Liver (tissue), 8 donors: ENCODE measurements at regions not wholly inside any gene's neighbourhood (a gene's known extent, or its start where the extent isn't known, plus 50 kb on each side); places are given as distances from the start of the nearest gene placed in this dataset.

Source experiments
- DNase-seq: peaks from one replicate; pipeline ENCODE4 v3.0.0-alpha.2; 2017; ENCODE audit warnings: low spot score
- H3K27ac ChIP-seq, 2 donors: one replicate each; pipeline ENCODE4 v1.7.0; 2013; ENCODE audit warnings: inconsistent platforms in 2 of 2, low read length in 2 of 2, control low read depth in 1 of 2, low read depth in 1 of 2, mild to moderate bottlenecking in 1 of 2
- H3K27me3 ChIP-seq, 4 donors: one replicate each; pipeline versions ENCODE4 v1.6.1 to v1.7.0; 2013; ENCODE audit warnings: low read length in 3 of 4, inconsistent platforms in 1 of 4, mild to moderate bottlenecking in 1 of 4, moderate library complexity in 1 of 4; ENCODE audit not compliant: control insufficient read depth in 4 of 4, insufficient read depth in 4 of 4
- H3K36me3 ChIP-seq, 4 donors: one replicate each; pipeline versions ENCODE4 v1.6.1 to v1.7.0; 2013; ENCODE audit warnings: low read length in 3 of 4, mild to moderate bottlenecking in 3 of 4, low read depth in 1 of 4, moderate library complexity in 1 of 4; ENCODE audit not compliant: control insufficient read depth in 4 of 4, insufficient read depth in 3 of 4
- H3K4me1 ChIP-seq, 4 donors: one replicate each; pipeline versions ENCODE4 v1.6.1 to v1.7.0; 2013; ENCODE audit warnings: low read length in 3 of 4, mild to moderate bottlenecking in 3 of 4, moderate library complexity in 1 of 4; ENCODE audit not compliant: control insufficient read depth in 4 of 4, insufficient read depth in 4 of 4
- H3K4me3 ChIP-seq, 3 donors: one replicate each; pipeline versions ENCODE4 v1.6.1 to v1.7.0; 2013; ENCODE audit warnings: low read length in 3 of 3, control low read depth in 1 of 3, low read depth in 1 of 3, mild to moderate bottlenecking in 1 of 3
- H3K9ac ChIP-seq, 2 donors: one replicate each; pipeline ENCODE4 v1.7.0; 2013; ENCODE audit warnings: low read length in 2 of 2, mild to moderate bottlenecking in 2 of 2, moderate library complexity in 2 of 2, control low read depth in 1 of 2, low read depth in 1 of 2
- H3K9me3 ChIP-seq, 4 donors: one replicate each; pipeline versions ENCODE4 v1.6.1 to v1.7.0; 2013; ENCODE audit warnings: low read length in 3 of 4; ENCODE audit not compliant: control insufficient read depth in 4 of 4
- EGR1 ChIP-seq, 2 donors: IDR thresholded peaks; 2 replicates each; pipeline ENCODE4 v1.6.1; 2016 to 2018; ENCODE audit warnings: antibody characterized with exemption in 2 of 2, low read depth in 2 of 2
- FOXA1 ChIP-seq: IDR thresholded peaks from 2 replicates; pipeline ENCODE4 v1.6.1; 2016; ENCODE audit warnings: antibody characterized with exemption
- FOXA2 ChIP-seq: IDR thresholded peaks from 2 replicates; pipeline ENCODE4 v1.6.1; 2016; ENCODE audit warnings: antibody characterized with exemption
- GABPA ChIP-seq, 2 donors: IDR thresholded peaks in 1 of 2; conservative IDR thresholded peaks in 1 of 2; 2 replicates each; pipeline ENCODE4 v1.6.1; 2016; ENCODE audit warnings: antibody characterized with exemption in 2 of 2, mild to moderate bottlenecking in 1 of 2, moderate library complexity in 1 of 2
- HNF4A ChIP-seq, 2 donors: conservative IDR thresholded peaks; 2 replicates each; pipeline ENCODE4 v1.6.1; 2016; ENCODE audit warnings: antibody characterized with exemption in 2 of 2, mild to moderate bottlenecking in 2 of 2
- HNF4G ChIP-seq: IDR thresholded peaks from 2 replicates; pipeline ENCODE4 v1.6.1; 2016; ENCODE audit warnings: antibody characterized with exemption
- JUND ChIP-seq, 2 donors: IDR thresholded peaks; 2 replicates each; pipeline ENCODE4 v1.6.1; 2016; ENCODE audit warnings: antibody characterized with exemption in 2 of 2
- MAX ChIP-seq: IDR thresholded peaks from 2 replicates; pipeline ENCODE4 v1.6.1; 2016; ENCODE audit warnings: antibody characterized with exemption
- NR2F2 ChIP-seq: IDR thresholded peaks from 2 replicates; pipeline ENCODE4 v1.6.1; 2016; ENCODE audit warnings: antibody characterized with exemption
- RAD21 ChIP-seq, 2 donors: IDR thresholded peaks; 2 replicates each; pipeline ENCODE4 v1.6.1; 2016; ENCODE audit warnings: antibody characterized with exemption in 2 of 2, mild to moderate bottlenecking in 2 of 2
- REST ChIP-seq: IDR thresholded peaks from 2 replicates; pipeline ENCODE4 v1.6.1; 2016; ENCODE audit warnings: antibody characterized with exemption, mild to moderate bottlenecking
- RXRA ChIP-seq, 2 donors: IDR thresholded peaks; 2 replicates each; pipeline ENCODE4 v1.6.1; 2017 to 2018; ENCODE audit warnings: antibody characterized with exemption in 2 of 2, mild to moderate bottlenecking in 1 of 2
- SP1 ChIP-seq: IDR thresholded peaks from 2 replicates; pipeline ENCODE4 v1.6.1; 2018; ENCODE audit warnings: antibody characterized with exemption, mild to moderate bottlenecking
- TAF1 ChIP-seq: conservative IDR thresholded peaks from 2 replicates; pipeline ENCODE4 v1.6.1; 2016; ENCODE audit warnings: antibody characterized with exemption, mild to moderate bottlenecking
- YY1 ChIP-seq: IDR thresholded peaks from 2 replicates; pipeline ENCODE4 v1.6.1; 2016; ENCODE audit warnings: antibody characterized with exemption, mild to moderate bottlenecking
- WGBS: extraction: QIAGEN DNeasy Blood & Tissue Kit; methylation state at CpG from one replicate; pipeline ENCODE4 v1.1.7; 2013; 5-methylcytosine and 5-hydroxymethylcytosine counted together
- TF ChIP-seq, protein P1 (sequence below): fragments of 150-350 bp; IDR thresholded peaks from 2 replicates; pipeline ENCODE4 v1.5.1; 2017; ENCODE audit warnings: improper control_type of control experiment, low read depth, low read length; ENCODE audit not compliant: missing input control
- TF ChIP-seq, protein P2 (sequence below): IDR thresholded peaks from 2 replicates; pipeline ENCODE4 v1.6.1; 2016; ENCODE audit warnings: antibody characterized with exemption
- TF ChIP-seq, protein P3 (sequence below): IDR thresholded peaks from 2 replicates; pipeline ENCODE4 v1.6.1; 2016; ENCODE audit warnings: antibody characterized with exemption
- donor health status: healthy.
- donor health status: healthy.
- donor health status: healthy.
- donor health status: healthy.
- donor health status: healthy.

- Histone ChIP-seq H3K27ac (no peak overlapping the region), H3K9ac (no peak overlapping the region), H3K27me3 (peaks cover 0 to 2% (median 0%) of the 10 kb centered on the region in 4 donors), H3K4me3 (no peak overlapping the region), H3K36me3 (no peaks in the 10 kb centered on the region), H3K9me3 (no peaks in the 10 kb centered on the region), H3K4me1 (no peaks in the 10 kb centered on the region)
- WGBS: 77% methylated on average over 2 of the region's 2 CpGs
- DNase-seq: no peak
- TF ChIP-seq YY1 (no peak), REST (no peak), HNF4A (conservative IDR thresholded peaks at IDR 0.05) (no peak), MAX (no peak), EGR1 (IDR thresholded peaks at IDR 0.05; ENCODE audit: low read depth in 2 of 2) (no peak), SP1 (no peak)
- TF ChIP-seq, protein P1, sequence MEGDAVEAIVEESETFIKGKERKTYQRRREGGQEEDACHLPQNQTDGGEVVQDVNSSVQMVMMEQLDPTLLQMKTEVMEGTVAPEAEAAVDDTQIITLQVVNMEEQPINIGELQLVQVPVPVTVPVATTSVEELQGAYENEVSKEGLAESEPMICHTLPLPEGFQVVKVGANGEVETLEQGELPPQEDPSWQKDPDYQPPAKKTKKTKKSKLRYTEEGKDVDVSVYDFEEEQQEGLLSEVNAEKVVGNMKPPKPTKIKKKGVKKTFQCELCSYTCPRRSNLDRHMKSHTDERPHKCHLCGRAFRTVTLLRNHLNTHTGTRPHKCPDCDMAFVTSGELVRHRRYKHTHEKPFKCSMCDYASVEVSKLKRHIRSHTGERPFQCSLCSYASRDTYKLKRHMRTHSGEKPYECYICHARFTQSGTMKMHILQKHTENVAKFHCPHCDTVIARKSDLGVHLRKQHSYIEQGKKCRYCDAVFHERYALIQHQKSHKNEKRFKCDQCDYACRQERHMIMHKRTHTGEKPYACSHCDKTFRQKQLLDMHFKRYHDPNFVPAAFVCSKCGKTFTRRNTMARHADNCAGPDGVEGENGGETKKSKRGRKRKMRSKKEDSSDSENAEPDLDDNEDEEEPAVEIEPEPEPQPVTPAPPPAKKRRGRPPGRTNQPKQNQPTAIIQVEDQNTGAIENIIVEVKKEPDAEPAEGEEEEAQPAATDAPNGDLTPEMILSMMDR: no peak
- TF ChIP-seq, protein P2, sequence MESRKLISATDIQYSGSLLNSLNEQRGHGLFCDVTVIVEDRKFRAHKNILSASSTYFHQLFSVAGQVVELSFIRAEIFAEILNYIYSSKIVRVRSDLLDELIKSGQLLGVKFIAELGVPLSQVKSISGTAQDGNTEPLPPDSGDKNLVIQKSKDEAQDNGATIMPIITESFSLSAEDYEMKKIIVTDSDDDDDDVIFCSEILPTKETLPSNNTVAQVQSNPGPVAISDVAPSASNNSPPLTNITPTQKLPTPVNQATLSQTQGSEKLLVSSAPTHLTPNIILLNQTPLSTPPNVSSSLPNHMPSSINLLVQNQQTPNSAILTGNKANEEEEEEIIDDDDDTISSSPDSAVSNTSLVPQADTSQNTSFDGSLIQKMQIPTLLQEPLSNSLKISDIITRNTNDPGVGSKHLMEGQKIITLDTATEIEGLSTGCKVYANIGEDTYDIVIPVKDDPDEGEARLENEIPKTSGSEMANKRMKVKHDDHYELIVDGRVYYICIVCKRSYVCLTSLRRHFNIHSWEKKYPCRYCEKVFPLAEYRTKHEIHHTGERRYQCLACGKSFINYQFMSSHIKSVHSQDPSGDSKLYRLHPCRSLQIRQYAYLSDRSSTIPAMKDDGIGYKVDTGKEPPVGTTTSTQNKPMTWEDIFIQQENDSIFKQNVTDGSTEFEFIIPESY: no peak
Measured at GRCh38 chr20:57856658-57857057, 146.8 kb upstream of the PMEPA1 start.

GRCh38 chr20:57851796-57852195 is 142.0 kb upstream of the PMEPA1 start:
- TF ChIP-seq HNF4A (conservative IDR thresholded peaks at IDR 0.05) (no peak), FOXA1 (no peak), MAX (no peak), RAD21 (IDR thresholded peaks at IDR 0.05) (no peak), EGR1 (IDR thresholded peaks at IDR 0.05; ENCODE audit: low read depth in 2 of 2) (no peak), YY1 (no peak), REST (no peak), SP1 (no peak), RXRA (IDR thresholded peaks at IDR 0.05) (no peak), TAF1 (no peak), HNF4G (no peak), NR2F2 (no peak), FOXA2 (no peak), JUND (IDR thresholded peaks at IDR 0.05) (no peak), GABPA (IDR thresholded peaks at IDR 0.05 in 1 of 2, conservative IDR thresholded peaks at IDR 0.05 in 1 of 2) (no peak)
- TF ChIP-seq, protein P1: no peak
- TF ChIP-seq, protein P3, sequence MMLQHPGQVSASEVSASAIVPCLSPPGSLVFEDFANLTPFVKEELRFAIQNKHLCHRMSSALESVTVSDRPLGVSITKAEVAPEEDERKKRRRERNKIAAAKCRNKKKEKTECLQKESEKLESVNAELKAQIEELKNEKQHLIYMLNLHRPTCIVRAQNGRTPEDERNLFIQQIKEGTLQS: no peak
- Histone ChIP-seq H3K9ac (no peak overlapping the region), H3K9me3 (no peaks in the 10 kb centered on the region), H3K27me3 (peaks cover 0 to 2% (median 0%) of the 10 kb centered on the region in 4 donors), H3K27ac (no peak overlapping the region), H3K4me3 (no peak overlapping the region), H3K4me1 (no peaks in the 10 kb centered on the region), H3K36me3 (no peaks in the 10 kb centered on the region)
- WGBS: 85% methylated on average over 4 of the region's 4 CpGs
- DNase-seq: no peak
